ENCODE measurements at regions not wholly inside any gene's neighbourhood (a gene's known extent, or its start where the extent isn't known, plus 50 kb on each side); places are given as distances from the start of the nearest gene placed in this dataset.

- intact Hi-C loops (cut with micrococcal nuclease): no loop called here
- DNase-seq (ENCODE audit: unreplicated experiment): no peak
- BruUV-seq (replicated peaks): no TSS peak
- Mint-ChIP-seq H3K4me3 (ENCODE audit: unreplicated experiment) (no peak overlapping the region), H3K36me3 (ENCODE audit: insufficient read depth, unreplicated experiment) (no peaks in the 10 kb centered on the region), H3K27me3 (ENCODE audit: insufficient read depth, unreplicated experiment) (no peaks in the 10 kb centered on the region), H3K4me1 (ENCODE audit: insufficient read depth, unreplicated experiment) (peaks cover 38% of the 10 kb centered on the region), H3K9me3 (ENCODE audit: unreplicated experiment) (no peaks in the 10 kb centered on the region), H3K27ac (ENCODE audit: low read depth, unreplicated experiment) (no peak overlapping the region)
- TF ChIP-seq CTCF (IDR thresholded peaks at IDR 0.05; ENCODE audit: unreplicated experiment): no peak
- ChIA-PET CTCF (interaction anchor here (0.6 to 14.3 kb wide), 6 partner anchors 9 to 97 kb away, joined by 3 to 404 read pairs (median 5); no protein-coding TSS in a partner anchor), POLR2A (interaction anchor here (0.7 to 11.3 kb wide), 7 partner anchors 11 to 116 kb away, joined by 3 to 192 read pairs (median 3); no protein-coding TSS in a partner anchor)
Measured at GRCh38 chr6:56755040-56755439, 112.4 kb upstream of the DST start.

GRCh38 chr6:56753811-56754210 is 111.1 kb upstream of the DST start:
- H3K4me1 Mint-ChIP-seq (ENCODE audit: insufficient read depth, unreplicated experiment): peaks cover 44% of the 10 kb centered on the region

GRCh38 chr6:56752534-56752933 is 109.8 kb upstream of the DST start:
- Mint-ChIP-seq H3K4me1 (ENCODE audit: insufficient read depth, unreplicated experiment) (peaks cover 47% of the 10 kb centered on the region), H3K27ac (ENCODE audit: low read depth, unreplicated experiment) (no peak overlapping the region), H3K36me3 (ENCODE audit: insufficient read depth, unreplicated experiment) (no peaks in the 10 kb centered on the region), H3K9me3 (ENCODE audit: unreplicated experiment) (no peaks in the 10 kb centered on the region), H3K27me3 (ENCODE audit: insufficient read depth, unreplicated experiment) (no peaks in the 10 kb centered on the region), H3K4me3 (ENCODE audit: unreplicated experiment) (no peak overlapping the region)
- no TSS peak for BruUV-seq (replicated peaks)
- intact Hi-C loops (cut with micrococcal nuclease): no loop called here
- no peak for DNase-seq (ENCODE audit: unreplicated experiment)
- ChIA-PET CTCF (interaction anchor here (0.6 to 4.1 kb wide), 9 partner anchors 11 to 152 kb away, joined by 3 to 22 read pairs (median 4); no protein-coding TSS in a partner anchor), POLR2A (interaction anchor here (0.6 to 11.3 kb wide), 14 partner anchors 9 to 133 kb away, joined by 3 to 192 read pairs (median 7); partner anchors contain the start of gene DST)
- no peak for TF ChIP-seq CTCF (IDR thresholded peaks at IDR 0.05; ENCODE audit: unreplicated experiment)

More at GRCh38 chr6:56753811-56754210, 111.1 kb upstream of the DST start:
- Mint-ChIP-seq H3K27ac (ENCODE audit: low read depth, unreplicated experiment) (no peak overlapping the region), H3K36me3 (ENCODE audit: insufficient read depth, unreplicated experiment) (no peaks in the 10 kb centered on the region), H3K9me3 (ENCODE audit: unreplicated experiment) (no peaks in the 10 kb centered on the region), H3K27me3 (ENCODE audit: insufficient read depth, unreplicated experiment) (no peaks in the 10 kb centered on the region), H3K4me3 (ENCODE audit: unreplicated experiment) (no peak overlapping the region)
- no peak for TF ChIP-seq CTCF (IDR thresholded peaks at IDR 0.05; ENCODE audit: unreplicated experiment)
- BruUV-seq (replicated peaks): no TSS peak
- ChIA-PET POLR2A (interaction anchor here (0.9 to 11.3 kb wide), 4 partner anchors 21 to 89 kb away, joined by 3 to 192 read pairs (median 4); no protein-coding TSS in a partner anchor), CTCF (interaction anchor here (0.6 to 4.1 kb wide), 3 partner anchors 10 to 45 kb away, joined by 3 to 22 read pairs (median 4); no protein-coding TSS in a partner anchor)
- intact Hi-C loops (cut with micrococcal nuclease): no loop called here
- no peak for DNase-seq (ENCODE audit: unreplicated experiment)

GRCh38 chr6:56752009-56752408 is 109.3 kb upstream of the DST start:
- no TSS peak for BruUV-seq (replicated peaks)
- POLR2A ChIA-PET: interaction anchor here (0.6 to 11.3 kb wide), 18 partner anchors 8 to 133 kb away, joined by 3 to 192 read pairs (median 5); partner anchors contain the start of gene DST
- Mint-ChIP-seq H3K4me1 (ENCODE audit: insufficient read depth, unreplicated experiment) (peaks cover 49% of the 10 kb centered on the region), H3K4me3 (ENCODE audit: unreplicated experiment) (no peak overlapping the region), H3K27me3 (ENCODE audit: insufficient read depth, unreplicated experiment) (no peaks in the 10 kb centered on the region), H3K36me3 (ENCODE audit: insufficient read depth, unreplicated experiment) (no peaks in the 10 kb centered on the region), H3K27ac (ENCODE audit: low read depth, unreplicated experiment) (no peak overlapping the region), H3K9me3 (ENCODE audit: unreplicated experiment) (no peaks in the 10 kb centered on the region)
- intact Hi-C loops (cut with micrococcal nuclease): no loop called here
- no peak for TF ChIP-seq CTCF (IDR thresholded peaks at IDR 0.05; ENCODE audit: unreplicated experiment)
- DNase-seq (ENCODE audit: unreplicated experiment): peak; percentile 73
- CTCF ChIA-PET: interaction anchor here (0.6 to 4.1 kb wide), 13 partner anchors 12 to 152 kb away, joined by 3 to 22 read pairs (median 7); no protein-coding TSS in a partner anchor

Data from MCF 10A (cell line).